GM21367 (cell line): ENCODE measurements at regions not wholly inside any gene's neighbourhood (a gene's known extent, or its start where the extent isn't known, plus 50 kb on each side); places are given as distances from the start of the nearest gene placed in this dataset.

Experiments
- ATAC-seq: cut with Tn5 transposase; IDR thresholded peaks from one replicate; pipeline ENCODE4 v1.9.1; 2021; ENCODE audit not compliant: unreplicated experiment

GRCh38 chr11:15378941-15379340, 264.2 kb downstream of the INSC start:
- ATAC-seq = no peak

DNA sequence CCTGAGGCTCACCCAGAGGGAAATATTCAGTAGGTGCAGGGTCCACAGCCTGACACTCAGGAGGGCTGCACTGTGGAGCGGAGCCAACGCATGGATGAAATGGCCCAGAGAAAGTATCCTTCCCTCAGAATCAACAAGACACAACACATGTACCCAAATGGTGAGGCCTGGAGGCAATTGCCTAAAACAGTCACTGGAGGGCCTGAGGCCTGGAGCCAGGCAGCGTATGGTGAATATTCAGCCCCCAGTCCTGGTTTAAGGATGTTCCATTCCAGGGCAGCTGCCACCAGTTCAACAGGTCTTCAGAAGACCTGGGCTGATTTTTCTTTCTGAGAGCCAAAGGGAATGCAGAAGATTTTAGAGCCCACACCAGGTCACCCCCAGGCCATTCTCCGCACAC, 264.8 kb downstream of the INSC start:
- ATAC-seq = no peak

GRCh38 chr11:15390857-15391256, 276.1 kb downstream of the INSC start:
- ATAC-seq = no peak

GRCh38 chr11:15396778-15397177, 282.1 kb downstream of the INSC start:
- no peak for ATAC-seq

GRCh38 chr11:15406851-15407351, 292.2 kb downstream of the INSC start:
- ATAC-seq = no peak

GRCh38 chr11:15412054-15412453, 297.3 kb downstream of the INSC start:
- no peak for ATAC-seq

- ATAC-seq = no peak
Measured at GRCh38 chr11:15418921-15419320, 304.2 kb downstream of the INSC start.

DNA sequence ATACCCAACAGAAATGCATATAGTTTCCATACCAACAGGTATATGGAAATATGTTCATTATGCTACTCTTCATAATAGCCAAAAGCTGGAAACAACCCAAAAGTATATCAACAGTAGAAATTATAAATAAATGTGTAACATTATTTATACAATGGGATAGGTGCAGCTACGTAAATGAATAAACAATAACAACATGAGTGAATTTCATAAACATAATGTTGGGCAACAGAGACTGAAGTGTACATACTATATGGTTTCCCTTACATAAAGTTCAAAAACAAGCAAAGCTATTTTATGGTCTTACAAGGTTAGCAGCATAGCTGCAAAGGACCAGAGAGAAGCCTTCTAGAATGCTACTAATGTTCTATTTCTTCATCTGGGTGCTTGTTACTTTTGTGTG, 305.0 kb downstream of the INSC start:
- no peak for ATAC-seq

GRCh38 chr11:15430381-15430780, 315.7 kb downstream of the INSC start:
- ATAC-seq = no peak

DNA sequence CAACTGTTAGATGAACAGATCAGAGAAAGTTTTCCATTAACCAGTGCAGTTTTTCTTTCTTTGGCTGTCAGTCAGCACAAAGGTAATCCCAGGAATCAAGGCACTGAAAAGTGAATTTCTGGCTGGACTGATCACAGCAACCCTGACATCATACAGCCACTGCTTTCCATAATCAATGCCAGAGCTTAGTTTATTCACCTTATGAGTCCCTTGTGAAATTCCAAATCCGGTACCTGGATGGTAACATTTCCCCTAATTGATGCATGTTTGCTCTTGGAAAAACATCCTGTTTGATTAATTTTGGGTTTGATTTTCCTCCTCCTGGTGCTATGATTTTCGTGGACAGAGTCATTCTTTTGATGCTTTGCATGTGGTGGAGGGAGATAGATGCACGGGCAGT, 319.8 kb downstream of the INSC start:
- ATAC-seq = no peak

GRCh38 chr11:15446315-15446714, 331.6 kb downstream of the INSC start:
- ATAC-seq = no peak

DNA sequence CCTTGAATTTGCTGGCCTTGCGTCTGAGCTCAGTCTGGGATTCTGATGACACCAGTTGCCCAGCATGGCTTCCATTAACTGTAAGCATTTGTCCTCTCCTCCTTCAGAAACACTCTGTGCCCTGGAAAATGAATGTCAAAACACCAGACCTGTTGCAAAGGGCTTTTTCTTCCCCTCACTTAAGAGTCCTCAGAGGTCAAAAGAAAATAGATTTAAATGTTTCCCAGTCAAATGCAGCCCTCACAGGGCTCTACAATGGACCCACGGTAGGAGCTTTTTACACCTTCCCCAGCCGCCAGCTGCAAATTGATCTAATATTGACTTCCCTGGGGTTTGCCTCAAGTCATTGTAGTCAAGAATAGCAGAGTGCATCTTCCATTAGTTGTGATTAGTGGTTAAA, 332.2 kb downstream of the INSC start:
- no peak for ATAC-seq

GRCh38 chr11:15451713-15452112, 337.0 kb downstream of the INSC start:
- ATAC-seq = no peak

GRCh38 chr11:15453211-15453765, 338.6 kb downstream of the INSC start:
- no peak for ATAC-seq

DNA sequence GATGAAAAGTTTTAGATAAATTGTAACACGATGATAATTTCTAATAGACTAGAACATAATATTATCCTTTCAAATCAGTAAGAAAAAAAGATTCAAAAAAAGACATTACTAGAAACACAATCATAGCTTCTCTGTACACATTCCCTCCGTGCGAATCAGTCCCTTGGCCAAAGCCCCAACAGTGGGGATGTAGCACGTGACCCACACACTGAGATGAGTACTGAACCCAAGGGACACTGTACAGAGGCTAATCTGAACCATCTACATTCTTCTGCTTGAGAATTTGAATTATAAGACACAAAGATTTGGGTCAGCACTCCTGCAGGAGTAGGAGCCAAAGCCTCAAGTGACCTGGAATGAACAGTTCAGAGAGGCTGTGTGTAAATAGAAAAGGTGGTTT, 353.7 kb downstream of the INSC start:
- no peak for ATAC-seq

GRCh38 chr11:15471048-15471894, 356.5 kb downstream of the INSC start:
- peak; percentile 44 for ATAC-seq

- ATAC-seq = no peak
Measured at GRCh38 chr11:15471895-15472799, 357.4 kb downstream of the INSC start.

- peak; percentile 83 for ATAC-seq
Measured at GRCh38 chr11:15473954-15474837, 359.5 kb downstream of the INSC start.

DNA sequence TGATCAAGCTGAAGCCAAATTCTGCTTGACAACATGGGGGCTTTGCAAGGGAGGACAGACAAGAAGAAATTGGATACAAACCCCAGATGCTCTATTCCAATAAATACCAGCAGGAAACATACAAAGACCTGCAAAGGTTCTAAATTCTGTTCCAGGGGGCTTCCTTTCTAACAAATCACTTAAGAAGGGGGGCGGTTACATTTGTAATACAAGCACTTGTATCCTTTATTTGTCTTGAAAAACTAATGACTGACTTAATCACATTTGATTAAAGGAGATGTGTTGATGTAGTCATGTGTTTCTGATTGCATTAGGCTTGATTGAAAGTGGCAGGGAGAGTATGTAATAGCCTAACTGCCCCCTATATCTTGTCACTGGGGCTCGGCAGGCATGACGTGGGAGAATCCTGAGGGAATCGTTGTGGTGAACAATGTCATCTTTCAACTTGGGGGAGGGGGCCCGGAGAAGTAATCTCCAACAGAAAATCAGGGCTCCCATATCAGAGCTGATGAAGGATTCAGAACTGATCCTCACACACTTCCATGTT, 361.7 kb downstream of the INSC start:
- no peak for ATAC-seq

GRCh38 chr11:15481871-15482270, 367.1 kb downstream of the INSC start:
- ATAC-seq = no peak
